ENCODE measurements at regions not wholly inside any gene's neighbourhood (a gene's known extent, or its start where the extent isn't known, plus 50 kb on each side); places are given as distances from the start of the nearest gene placed in this dataset.

DNA sequence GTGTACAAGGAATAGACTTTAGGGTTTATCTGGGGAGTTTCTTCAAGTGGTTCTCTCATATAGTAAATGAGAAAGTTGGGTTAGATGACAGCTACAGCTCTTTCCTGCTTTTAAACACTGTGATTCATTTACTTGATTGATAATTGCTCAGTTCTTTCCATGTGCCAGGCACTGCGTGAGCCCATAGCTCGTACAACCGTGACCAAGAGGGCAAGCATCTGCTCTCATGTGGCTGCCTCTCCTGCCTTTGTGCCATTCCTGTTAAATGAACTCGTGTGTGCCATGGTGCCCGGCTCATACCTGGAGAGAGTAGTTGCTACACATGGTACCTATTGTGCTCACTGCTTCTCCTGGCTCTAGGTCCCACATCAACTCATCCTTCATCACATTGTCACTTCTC lies 206.3 kb downstream of the SNX19 start:
- no peak for TF ChIP-seq ZNF48 (tag by site-specific recombination; IDR thresholded peaks at IDR 0.05)
- TF ChIP-seq, protein P1, sequence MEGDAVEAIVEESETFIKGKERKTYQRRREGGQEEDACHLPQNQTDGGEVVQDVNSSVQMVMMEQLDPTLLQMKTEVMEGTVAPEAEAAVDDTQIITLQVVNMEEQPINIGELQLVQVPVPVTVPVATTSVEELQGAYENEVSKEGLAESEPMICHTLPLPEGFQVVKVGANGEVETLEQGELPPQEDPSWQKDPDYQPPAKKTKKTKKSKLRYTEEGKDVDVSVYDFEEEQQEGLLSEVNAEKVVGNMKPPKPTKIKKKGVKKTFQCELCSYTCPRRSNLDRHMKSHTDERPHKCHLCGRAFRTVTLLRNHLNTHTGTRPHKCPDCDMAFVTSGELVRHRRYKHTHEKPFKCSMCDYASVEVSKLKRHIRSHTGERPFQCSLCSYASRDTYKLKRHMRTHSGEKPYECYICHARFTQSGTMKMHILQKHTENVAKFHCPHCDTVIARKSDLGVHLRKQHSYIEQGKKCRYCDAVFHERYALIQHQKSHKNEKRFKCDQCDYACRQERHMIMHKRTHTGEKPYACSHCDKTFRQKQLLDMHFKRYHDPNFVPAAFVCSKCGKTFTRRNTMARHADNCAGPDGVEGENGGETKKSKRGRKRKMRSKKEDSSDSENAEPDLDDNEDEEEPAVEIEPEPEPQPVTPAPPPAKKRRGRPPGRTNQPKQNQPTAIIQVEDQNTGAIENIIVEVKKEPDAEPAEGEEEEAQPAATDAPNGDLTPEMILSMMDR (tag by site-specific recombination; IDR thresholded peaks at IDR 0.05): no peak
- no peak for TF ChIP-seq ZNF776 (tag by site-specific recombination; IDR thresholded peaks at IDR 0.05; ENCODE audit: borderline replicate concordance)
- no peak for TF ChIP-seq ZNF184 (tag by site-specific recombination; IDR thresholded peaks at IDR 0.05)
- TF ChIP-seq, protein P2, sequence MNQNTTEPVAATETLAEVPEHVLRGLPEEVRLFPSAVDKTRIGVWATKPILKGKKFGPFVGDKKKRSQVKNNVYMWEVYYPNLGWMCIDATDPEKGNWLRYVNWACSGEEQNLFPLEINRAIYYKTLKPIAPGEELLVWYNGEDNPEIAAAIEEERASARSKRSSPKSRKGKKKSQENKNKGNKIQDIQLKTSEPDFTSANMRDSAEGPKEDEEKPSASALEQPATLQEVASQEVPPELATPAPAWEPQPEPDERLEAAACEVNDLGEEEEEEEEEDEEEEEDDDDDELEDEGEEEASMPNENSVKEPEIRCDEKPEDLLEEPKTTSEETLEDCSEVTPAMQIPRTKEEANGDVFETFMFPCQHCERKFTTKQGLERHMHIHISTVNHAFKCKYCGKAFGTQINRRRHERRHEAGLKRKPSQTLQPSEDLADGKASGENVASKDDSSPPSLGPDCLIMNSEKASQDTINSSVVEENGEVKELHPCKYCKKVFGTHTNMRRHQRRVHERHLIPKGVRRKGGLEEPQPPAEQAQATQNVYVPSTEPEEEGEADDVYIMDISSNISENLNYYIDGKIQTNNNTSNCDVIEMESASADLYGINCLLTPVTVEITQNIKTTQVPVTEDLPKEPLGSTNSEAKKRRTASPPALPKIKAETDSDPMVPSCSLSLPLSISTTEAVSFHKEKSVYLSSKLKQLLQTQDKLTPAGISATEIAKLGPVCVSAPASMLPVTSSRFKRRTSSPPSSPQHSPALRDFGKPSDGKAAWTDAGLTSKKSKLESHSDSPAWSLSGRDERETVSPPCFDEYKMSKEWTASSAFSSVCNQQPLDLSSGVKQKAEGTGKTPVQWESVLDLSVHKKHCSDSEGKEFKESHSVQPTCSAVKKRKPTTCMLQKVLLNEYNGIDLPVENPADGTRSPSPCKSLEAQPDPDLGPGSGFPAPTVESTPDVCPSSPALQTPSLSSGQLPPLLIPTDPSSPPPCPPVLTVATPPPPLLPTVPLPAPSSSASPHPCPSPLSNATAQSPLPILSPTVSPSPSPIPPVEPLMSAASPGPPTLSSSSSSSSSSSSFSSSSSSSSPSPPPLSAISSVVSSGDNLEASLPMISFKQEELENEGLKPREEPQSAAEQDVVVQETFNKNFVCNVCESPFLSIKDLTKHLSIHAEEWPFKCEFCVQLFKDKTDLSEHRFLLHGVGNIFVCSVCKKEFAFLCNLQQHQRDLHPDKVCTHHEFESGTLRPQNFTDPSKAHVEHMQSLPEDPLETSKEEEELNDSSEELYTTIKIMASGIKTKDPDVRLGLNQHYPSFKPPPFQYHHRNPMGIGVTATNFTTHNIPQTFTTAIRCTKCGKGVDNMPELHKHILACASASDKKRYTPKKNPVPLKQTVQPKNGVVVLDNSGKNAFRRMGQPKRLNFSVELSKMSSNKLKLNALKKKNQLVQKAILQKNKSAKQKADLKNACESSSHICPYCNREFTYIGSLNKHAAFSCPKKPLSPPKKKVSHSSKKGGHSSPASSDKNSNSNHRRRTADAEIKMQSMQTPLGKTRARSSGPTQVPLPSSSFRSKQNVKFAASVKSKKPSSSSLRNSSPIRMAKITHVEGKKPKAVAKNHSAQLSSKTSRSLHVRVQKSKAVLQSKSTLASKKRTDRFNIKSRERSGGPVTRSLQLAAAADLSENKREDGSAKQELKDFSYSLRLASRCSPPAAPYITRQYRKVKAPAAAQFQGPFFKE (tag by site-specific recombination; IDR thresholded peaks at IDR 0.05; ENCODE audit: borderline replicate concordance): no peak
- no peak for TF ChIP-seq ZNF19 (tag by site-specific recombination; IDR thresholded peaks at IDR 0.05; ENCODE audit: low read depth)
